Smooth muscle cell of the brain vasculature (primary cell): ENCODE measurements at regions not wholly inside any gene's neighbourhood (a gene's known extent, or its start where the extent isn't known, plus 50 kb on each side); places are given as distances from the start of the nearest gene placed in this dataset.

ENCODE experiments used
- DNase-seq: peaks from one replicate; pipeline ENCODE4 v3.0.0-alpha.2; 2012; ENCODE audit warnings: low read depth, low spot score

GRCh38 chr10:113291413-113291812 lies 261.4 kb upstream of the HABP2 start:
- DNase-seq = no peak

DNA sequence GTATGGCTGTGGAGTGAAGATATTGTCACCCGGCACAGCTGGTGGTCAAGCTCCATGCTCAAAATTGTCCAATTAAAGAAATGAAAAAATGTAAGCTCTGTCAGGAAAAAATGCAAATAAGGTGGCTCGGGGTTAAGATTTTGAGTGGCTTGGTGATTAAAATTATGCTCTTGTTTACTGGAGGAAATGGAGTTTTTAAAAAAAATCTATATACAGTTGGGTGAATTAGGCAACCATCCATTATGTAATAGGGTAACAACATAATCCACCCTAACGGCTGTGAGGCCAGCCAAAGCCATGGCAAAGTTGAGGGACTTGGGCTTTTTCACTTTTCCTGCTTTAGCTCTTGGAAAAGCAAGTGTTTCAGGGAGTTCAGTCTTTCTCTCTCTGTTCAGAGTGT lies 260.8 kb upstream of the HABP2 start:
- no peak for DNase-seq

- no peak for DNase-seq
Observed at GRCh38 chr10:113292743-113293142, 260.1 kb upstream of the HABP2 start.

DNA sequence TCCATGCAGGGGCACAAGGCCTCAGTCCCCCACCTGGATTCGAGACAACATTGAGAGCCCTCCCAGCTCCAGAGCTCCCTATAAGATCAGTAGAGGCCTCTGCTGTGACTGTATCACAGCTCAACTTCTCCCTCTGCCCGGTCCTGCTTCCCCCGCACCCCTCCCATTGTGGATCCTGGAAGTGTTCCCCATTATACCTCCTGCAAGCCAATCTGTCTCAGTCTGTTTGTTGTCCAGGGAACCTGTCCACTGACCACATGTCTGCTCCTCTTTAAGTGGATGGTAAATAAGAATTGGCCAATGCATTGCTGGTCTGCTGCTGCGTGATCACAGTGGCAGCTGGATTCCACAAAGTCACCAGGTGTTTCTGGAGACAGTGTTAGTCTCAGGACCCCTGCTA lies 259.7 kb upstream of the HABP2 start:
- DNase-seq = no peak

GRCh38 chr10:113294868-113295267 lies 258.0 kb upstream of the HABP2 start:
- DNase-seq = no peak

GRCh38 chr10:113297226-113297625 lies 255.6 kb upstream of the HABP2 start:
- no peak for DNase-seq

- DNase-seq = no peak
Observed at GRCh38 chr10:113298616-113299015, 254.2 kb upstream of the HABP2 start.

- no peak for DNase-seq
Observed at GRCh38 chr10:113300201-113300600, 252.7 kb upstream of the HABP2 start.

DNA sequence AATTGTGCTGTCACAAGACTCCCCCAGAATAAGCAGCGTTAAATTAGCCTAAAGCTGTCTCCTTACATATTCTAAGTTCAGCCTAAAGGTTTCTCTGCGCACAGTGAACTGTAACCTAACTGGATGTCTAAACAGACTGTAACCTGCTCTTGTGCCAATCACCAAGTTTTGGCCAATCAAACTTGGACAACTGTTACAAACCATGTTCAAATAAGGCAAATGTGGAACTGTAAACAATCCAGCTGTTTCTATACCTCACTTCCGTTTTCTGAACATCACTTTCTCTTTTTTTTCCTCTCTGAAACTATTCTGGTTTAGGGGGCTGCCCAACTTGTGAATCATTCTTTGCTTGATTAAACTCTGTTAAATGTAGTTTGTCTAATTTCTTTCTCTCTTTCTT lies 252.2 kb upstream of the HABP2 start:
- no peak for DNase-seq

GRCh38 chr10:113301342-113301984 lies 251.4 kb upstream of the HABP2 start:
- DNase-seq = no peak

GRCh38 chr10:113302062-113302461 lies 250.8 kb upstream of the HABP2 start:
- DNase-seq = no peak

GRCh38 chr10:113303544-113304146 lies 249.2 kb upstream of the HABP2 start:
- no peak for DNase-seq

- no peak for DNase-seq
Observed at GRCh38 chr10:113304726-113305125, 248.1 kb upstream of the HABP2 start.

GRCh38 chr10:113305871-113306270 lies 247.0 kb upstream of the HABP2 start:
- no peak for DNase-seq

DNA sequence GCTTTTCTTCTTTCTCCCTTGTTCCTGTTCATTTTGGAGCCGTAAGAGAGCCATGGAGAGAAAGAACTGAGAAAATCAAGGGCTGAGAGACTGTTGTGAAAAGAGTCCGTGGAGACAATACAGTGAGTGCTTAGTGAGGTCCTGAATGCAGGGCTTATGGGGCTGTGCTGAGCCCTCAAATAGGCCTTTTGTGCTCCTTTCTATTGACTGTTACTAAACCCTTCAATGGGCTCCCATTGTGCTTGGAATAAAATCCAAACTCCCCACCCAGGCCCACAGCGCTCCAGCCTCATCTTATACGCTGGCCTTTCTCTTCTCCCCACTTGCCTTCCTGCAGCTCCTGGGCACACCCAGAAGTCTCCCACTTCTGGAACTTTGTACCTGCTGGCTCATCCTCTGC lies 243.1 kb upstream of the HABP2 start:
- no peak for DNase-seq

DNA sequence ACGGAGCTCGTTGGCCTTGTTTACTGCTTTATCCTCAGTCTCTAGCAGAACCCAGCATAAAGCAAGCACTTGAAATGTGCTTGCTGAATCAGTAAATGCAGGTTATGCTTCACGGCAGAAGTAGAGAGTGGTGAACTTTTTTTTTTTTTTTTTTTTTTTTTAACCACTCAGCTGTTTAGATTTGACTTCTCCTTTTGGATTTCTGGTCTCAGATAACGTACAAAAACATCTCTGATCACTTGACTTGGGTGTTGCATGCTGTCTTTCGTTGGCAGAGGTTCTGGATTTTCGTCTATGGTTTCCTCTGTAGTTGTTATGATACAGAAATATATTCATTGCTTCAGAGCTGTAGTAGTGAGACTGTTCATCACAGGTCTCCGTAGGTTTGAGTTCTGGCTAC lies 242.5 kb upstream of the HABP2 start:
- DNase-seq = no peak

DNA sequence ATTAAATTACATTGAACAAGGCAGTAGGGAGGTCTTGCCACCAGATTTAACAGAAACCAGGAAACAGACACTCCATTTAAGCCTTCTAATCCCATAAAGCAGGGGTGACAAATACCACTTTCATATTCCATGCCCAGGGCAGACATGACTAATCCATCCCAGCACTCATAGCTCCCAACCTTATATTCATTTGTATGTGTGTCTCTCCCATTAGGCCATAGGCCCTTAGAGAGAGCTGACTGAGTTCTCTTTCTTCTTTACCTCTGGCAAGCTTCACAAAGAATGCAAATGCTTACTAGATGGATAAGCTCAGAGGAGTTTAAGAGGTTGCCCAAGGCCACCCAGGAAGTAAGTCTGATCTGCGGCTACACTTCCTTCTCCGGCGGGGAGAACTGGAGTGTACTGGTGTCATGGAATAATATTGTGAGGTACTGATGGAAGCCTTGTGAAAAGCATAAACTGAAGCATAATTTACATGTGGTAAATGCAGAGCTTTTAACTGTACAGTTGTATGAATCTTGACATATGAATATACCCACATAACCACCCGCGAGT lies 239.7 kb upstream of the HABP2 start:
- no peak for DNase-seq

- DNase-seq = no peak
Observed at GRCh38 chr10:113313722-113314121, 239.1 kb upstream of the HABP2 start.

DNA sequence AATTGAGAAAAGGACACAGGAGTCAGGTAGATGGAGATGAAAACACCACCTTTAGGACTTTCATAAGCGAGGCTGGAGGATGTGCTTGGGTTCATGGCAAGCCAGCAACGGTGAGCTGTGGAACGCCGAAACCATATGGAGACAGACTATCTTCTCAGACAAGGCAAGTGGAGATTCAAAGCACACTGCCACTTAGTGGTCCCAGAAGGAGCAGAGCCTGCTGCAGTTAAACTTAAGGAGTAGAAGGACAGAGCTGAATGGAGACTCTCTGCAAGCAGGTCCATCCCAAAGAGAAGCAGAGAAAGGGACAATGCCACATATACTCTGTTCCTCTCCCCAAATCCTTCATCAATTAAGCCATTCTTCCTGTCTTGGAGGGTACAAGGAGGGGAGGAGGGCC lies 236.3 kb upstream of the HABP2 start:
- DNase-seq = no peak

- DNase-seq = no peak
Observed at GRCh38 chr10:113317489-113317888, 235.4 kb upstream of the HABP2 start.

DNA sequence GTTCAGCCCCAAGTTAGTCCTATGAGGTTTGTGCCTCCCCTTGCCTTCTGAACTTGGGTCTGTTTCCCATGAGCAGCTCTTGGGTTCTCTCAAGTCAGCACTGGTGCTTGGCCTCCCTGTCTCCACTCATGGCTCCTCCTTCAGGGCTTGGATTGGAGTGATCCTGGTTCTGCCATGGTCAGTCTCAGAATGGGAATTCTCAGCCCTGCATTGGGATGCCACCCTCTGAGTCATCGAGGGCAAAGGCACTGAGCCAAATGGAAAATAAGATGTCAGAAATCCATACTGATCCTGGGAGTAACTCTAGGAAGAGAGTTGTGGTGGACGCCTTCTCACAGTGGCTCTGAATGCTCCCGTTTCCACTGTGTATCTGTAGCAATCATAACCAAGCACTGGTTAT lies 233.4 kb upstream of the HABP2 start:
- DNase-seq = no peak

DNA sequence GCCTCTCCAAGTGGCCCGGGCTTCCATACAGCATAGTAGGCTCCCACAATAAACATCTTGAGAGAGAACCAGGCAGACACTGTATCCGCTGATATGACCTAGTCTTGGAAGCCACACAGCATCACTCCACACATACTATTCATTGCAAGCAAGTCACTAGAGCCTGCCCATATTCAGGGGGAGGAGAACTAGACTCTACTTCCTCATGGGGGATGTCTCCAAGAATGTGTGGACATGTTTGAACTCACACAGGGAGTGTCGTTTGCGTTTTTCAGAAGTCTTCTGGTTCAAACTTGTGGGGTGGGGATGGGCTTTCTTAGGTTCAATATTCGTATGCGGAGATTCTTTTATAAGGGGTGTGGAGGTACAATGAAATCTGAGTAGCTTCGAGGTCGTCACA lies 232.6 kb upstream of the HABP2 start:
- DNase-seq = no peak

GRCh38 chr10:113320987-113321386 lies 231.9 kb upstream of the HABP2 start:
- no peak for DNase-seq

DNA sequence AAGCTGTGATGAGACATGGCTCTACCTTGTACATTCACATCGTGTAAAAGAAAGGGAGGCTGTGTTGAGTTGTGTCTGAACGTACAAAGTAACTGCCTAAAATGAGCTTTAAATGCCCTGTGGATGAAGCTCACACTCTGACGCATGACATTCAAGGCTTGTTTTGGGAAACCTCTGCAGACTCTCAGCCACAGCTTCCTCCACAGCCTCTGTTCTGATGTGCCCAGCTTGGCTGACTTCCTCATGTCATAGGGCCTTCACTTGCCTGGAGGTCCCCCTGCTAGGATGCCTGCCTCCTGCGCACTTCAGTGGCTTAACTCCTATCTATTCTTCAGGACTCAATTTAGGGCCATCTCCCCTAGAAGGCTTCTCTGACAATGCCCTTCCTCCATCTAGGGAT lies 230.0 kb upstream of the HABP2 start:
- no peak for DNase-seq
